ENCODE measurements at regions not wholly inside any gene's neighbourhood (a gene's known extent, or its start where the extent isn't known, plus 50 kb on each side); places are given as distances from the start of the nearest gene placed in this dataset.

DNA sequence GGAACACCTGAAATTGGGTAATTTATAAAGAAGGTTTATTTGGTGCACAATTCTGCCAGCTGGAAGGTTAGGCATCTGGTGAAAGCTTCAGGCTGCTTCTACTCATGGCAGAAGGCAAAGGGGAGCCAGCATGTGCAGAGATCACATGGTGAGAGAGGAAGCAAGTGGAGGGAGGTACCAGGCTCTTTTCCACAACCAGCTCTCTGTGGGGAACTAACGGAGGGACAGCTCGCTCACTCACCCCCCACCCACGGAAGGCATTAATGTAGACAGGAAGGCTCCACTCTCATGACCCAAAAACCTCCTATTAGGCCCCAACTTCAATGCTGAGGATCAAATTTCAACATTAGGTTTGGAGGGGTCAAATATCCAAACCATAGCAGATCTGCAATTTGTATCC is 75.6 kb upstream of the ARHGAP32 start:
- TF ChIP-seq, protein P1, sequence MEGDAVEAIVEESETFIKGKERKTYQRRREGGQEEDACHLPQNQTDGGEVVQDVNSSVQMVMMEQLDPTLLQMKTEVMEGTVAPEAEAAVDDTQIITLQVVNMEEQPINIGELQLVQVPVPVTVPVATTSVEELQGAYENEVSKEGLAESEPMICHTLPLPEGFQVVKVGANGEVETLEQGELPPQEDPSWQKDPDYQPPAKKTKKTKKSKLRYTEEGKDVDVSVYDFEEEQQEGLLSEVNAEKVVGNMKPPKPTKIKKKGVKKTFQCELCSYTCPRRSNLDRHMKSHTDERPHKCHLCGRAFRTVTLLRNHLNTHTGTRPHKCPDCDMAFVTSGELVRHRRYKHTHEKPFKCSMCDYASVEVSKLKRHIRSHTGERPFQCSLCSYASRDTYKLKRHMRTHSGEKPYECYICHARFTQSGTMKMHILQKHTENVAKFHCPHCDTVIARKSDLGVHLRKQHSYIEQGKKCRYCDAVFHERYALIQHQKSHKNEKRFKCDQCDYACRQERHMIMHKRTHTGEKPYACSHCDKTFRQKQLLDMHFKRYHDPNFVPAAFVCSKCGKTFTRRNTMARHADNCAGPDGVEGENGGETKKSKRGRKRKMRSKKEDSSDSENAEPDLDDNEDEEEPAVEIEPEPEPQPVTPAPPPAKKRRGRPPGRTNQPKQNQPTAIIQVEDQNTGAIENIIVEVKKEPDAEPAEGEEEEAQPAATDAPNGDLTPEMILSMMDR (conservative IDR thresholded peaks at IDR 0.05; ENCODE audit: low read length) = no peak
- TF ChIP-seq EZH2phosphoT487 (IDR thresholded peaks at IDR 0.05; ENCODE audit: borderline replicate concordance) = no peak
